HK-2 (cell line): ENCODE measurements at regions not wholly inside any gene's neighbourhood (a gene's known extent, or its start where the extent isn't known, plus 50 kb on each side); places are given as distances from the start of the nearest gene placed in this dataset.
"Not testable (repeated sequence)": the region's sequence is repeated elsewhere in the genome, so short reads cannot be mapped to it uniquely, and the experiment has no call there.

Source experiments
- DNase-seq: peaks from one replicate; pipeline ENCODE4 v3.0.0-alpha.2; 2018; ENCODE audit not compliant: unreplicated experiment

DNA sequence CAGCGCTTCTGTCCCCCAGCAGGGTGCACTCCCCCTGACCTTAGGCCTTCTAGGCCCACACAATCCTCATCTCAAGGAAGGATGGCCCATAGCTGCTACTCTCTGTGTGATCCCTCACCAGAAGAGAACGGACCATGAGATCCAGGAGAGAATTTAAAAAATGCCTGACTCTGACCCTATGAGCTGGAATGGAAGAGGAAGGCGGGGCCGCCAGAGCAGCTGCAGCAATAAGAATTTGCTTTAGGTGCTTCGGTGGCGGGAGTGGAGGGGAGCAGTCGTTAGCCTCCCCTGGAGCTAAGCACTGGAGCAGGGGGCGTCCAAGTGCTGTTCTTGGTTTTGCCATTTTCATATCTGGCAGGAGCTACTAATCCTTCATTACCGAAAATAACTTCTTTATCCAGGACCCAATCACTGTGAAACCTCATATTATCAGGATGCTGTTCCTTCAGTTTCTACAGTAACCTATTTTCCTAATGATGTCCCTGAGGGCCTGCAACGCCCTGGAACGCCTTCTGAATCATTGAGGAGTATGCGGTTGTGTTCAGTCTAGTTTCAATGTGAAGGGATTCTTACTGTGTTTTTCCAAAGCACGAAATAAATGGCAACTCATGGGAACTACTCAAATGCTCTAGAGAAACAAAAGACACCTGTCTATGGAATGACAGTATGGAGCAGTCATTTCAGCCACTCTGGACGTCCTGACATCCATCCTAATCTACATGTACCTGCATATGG is 105.1 kb upstream of the SIX2 start:
- no peak for DNase-seq

DNA sequence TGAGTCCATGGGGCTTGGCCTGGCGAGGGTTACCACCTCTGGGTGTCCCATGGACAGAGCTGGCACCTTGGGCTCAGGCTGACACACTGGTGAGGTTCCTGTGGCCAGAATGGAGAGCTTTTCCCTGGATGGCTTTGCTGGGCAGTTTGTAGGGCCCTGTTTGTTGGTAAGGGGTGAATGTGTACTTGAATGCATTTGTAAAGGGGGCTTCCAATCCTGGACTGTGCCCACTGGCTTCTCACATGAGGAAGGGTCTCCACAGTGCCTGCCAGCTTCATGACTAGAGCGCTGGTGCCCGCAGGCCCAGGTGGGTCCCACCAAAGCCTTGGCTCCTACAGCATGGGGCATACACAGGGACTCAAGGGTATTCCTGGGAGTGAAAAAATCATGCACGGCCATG is 103.5 kb upstream of the SIX2 start:
- DNase-seq, result no peak

DNA sequence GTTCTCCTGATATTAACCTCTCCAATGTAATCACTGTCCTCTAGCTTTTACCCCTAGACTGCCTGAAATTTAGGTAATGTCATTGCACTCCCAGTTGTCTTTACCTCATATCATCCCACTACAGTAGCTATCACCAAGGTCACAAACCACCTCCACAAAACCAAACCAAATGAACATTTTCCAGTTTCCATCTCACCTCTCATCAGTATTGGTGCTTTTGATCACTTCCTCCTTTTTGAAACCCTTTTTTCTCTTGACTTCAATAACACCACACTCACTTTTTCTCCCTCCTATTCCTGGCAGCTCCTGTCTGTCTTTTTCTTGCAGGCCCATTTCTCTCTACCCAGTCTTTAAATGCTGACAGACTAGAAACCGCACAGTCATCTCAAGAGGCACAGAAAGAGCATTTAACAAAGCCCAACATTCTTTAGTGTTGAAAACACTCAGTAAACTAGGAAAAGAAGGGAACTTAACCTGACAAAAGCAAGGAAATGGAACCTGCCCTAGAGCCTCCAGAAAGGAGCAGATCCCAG is 95.9 kb upstream of the SIX2 start:
- DNase-seq, result no peak

DNA sequence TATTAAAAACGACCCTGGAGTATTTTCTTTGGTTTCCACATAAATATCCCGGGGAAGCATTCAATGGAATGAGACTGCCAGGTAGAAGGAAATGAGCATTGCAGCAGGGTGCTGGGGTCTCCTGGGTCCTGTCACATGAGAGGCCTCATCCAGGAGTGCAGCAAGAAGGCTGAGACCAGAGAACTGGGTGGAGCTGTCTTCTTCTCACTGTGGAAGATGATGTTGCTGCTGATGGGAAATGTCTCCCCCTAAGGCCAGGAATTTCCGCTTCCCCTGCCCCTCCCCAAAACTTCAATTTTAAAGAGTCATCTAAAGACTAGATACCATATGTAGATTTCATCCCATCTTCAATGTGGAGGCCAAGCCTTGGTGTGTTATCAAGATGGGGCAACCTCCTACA is 95.2 kb upstream of the SIX2 start:
- DNase-seq, result no peak

DNA sequence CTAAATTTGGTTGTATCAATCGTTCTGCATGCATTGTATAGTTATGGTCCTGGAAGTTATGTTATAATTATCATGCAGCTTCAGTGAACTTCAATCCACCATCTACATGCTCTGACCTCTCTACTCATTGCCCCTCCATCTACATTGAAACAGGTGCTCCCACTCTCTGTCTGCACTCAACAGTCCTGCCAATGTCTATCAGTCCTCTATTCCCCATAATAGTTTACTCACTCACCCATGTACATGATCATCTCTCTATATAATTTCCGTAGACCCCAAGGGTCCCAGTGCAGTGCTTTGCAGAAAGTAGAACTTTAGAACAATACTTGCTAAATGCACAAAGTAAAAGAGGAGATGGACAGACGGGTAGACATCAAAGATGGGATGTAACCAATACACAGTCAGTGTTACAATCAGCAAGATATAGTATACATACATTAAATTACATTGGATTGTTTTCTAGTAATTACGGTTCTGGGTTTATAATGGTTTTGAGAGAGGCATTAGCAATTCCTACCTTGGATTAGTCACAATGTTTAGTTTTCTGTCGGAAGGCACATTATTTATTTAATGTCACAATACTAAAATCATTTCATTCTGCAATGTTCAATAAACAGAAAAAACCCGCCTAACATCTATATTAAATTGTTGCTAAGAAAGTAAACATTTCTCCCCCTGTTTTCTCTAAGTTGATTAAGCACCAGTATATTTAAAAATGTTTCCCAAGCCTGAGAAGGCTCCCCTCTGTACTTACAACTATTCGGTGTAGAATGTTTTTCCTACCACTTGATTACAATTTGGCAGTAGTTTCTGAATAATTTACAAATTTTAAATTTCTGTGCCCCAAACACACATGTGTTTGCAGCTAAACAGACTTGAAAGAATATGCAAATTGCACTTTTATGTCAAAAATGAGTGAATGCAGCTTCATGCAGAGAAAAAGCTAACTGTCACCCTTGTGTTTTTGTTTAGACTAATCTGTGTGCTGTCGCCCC is 94.4 kb upstream of the SIX2 start:
- no peak for DNase-seq

DNA sequence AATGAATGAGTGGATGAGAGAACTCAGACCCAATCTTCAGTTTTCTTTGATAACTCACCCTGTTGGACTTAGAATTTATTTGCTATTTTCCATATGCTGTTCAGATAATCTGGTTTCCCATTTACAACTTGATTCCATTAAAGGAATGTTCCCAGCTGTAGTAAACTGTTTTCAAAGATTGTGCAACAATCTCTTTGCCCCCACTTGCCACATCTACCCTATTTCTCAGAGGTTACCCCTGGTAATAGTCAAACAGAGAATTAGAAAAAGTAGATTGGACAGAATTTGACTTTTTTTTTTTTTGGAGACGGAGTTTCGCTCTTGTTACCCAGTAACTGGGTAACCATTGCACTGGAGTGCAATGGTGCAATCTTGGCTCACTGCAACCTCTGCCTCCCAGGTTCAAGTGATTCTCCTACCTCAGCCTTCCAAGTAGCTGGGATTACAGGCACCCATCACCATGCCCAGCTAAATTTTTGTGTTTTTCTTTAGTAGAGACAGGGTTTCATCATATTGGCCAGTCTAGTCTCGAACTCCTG is 93.4 kb upstream of the SIX2 start:
- no peak for DNase-seq

DNA sequence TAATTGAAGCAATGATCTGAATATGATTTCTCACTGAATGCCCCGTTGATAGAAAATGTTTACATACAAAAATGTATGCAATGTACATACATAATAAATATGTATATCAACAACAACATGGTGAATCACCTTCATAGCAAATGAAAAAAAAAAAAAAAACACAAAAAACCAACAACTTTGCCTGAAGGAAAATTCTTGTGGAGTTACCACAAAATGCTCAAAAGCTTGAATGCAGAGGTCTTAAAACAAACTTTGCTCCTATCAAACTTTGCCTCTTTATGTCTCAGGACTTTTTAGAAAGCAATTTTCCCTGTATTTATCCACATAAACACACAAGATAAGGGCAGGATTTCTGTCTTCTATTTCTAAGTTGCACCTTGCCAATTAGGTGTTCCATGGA is 92.9 kb upstream of the SIX2 start:
- no peak for DNase-seq

DNA sequence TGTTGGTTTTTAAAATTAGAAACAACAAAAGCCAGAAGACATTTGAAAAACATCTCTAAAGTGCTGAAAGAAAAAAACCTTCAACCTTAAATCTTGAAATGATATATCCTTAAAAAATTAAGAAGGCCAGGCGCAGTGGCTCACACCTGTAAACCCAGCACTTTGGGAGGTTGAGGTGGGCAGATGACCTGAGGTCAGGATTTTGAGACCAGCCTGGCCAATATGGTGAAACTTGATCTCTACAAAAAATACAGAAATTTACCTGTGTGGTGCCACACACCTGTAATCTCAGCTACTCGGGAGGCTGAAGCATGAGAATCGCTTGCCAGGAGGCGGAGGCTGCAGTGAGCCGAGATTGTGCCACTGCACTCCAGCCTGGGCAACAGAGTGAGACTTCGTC is 87.7 kb upstream of the SIX2 start:
- no peak for DNase-seq

DNA sequence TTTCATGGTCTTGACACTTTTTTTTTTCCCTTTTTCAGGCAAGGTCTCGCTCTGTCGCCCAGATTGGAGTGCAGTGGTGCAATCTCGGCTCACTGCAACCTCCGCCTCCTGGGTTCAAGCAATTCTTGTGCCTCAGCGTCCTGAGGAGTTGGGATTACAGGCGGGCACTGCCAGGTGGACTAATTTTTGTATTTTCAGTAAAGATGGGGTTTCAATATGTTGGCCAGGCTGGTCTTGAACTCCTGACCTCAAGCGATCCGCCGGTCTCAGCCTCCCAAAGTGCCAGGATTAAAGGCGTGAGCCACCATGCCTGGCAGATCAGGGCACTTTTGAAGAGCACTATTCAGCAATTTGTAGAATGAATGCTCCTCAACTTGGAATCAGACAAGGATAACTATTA is 86.8 kb upstream of the SIX2 start:
- DNase-seq, result not testable (repeated sequence)

DNA sequence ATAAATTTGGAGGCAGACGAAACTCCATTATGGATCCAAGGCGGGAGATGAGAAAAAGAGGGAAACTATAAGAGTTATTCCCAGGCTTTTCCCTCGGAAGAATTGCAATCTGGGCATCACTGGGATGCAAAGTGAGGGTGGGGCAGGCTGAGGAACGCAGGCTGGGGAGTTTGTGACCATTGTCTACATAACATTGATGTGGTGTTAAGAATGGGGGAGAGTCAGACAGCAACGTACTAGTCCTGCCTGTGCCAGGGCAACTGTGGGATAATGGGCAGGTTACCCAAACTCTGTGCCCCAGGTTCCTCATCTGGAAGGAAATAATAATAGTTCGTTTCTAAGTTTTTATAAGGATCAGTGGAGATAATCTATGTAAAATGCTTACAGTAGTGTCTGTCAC is 84.4 kb upstream of the SIX2 start:
- no peak for DNase-seq

DNA sequence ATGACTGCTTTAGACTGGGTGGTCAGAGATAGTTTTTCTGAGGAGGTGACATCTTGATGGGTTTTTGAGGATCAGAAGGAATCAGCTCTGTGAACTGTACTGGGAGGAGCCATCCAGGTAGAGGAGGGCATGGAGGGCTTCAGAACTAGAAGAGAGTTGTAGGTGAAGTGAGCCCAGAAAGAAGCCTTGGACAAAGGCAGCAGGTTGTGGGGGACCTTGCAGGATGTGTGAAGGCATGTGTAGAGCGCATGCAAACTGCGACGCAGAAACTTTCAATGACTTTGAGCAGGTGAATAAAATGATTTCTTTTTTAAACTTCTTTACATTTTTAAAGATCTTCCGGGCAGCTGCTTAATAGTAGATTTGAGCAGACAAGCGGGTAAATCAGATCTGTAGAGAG is 83.9 kb upstream of the SIX2 start:
- DNase-seq, result no peak

DNA sequence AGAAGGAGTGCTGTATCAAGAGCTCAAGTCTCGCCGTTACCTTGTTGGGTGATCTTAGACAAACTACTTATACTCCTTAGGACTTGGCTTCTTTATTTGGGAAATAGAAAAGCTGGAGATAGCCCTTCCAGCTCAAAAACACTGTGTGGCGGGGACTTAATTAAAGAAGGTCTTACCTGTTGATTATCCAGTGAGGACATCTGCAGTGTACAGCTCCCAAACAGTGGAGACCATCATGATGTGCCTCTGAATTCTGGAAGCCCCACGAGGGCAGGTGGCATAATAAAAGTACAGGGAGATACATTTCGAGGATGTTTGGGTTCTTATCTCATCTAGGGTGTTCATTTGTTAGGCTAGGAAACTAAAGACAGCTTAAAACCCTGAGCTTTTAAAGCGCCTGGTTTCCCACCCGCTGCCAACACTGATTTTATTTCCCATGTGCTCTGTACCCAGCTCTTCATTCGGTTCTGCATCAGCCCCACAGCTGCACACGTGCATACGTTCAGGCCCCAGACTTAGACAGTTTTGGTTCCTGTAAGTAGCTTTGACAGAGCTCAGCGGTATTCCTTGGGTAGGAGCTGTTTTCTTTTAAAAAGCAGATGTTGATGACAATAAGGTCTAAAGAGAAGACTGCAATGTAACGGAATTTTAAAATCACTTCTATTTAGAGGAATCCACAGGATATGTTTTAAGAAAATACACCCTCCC is 80.5 kb upstream of the SIX2 start:
- DNase-seq, result no peak

DNA sequence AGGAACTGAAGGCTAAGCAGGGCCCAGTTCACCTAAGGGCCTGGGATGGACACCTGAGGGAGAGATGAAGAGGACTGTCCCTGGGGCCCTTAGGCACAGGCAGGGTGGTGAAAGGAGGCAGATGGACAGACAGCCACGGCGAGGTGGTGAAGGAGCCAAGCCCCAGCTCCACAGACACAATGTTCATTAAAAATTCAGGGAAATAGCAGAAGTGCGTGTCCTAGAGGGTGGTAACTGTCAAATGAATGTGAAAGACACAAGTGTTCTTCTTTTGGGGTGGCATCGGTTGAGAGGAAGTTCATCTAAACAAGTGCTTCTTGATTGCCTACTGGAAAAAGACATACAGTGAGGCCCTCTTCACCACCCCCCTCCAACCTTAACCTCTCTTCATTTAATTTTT is 76.2 kb upstream of the SIX2 start:
- no peak for DNase-seq

DNA sequence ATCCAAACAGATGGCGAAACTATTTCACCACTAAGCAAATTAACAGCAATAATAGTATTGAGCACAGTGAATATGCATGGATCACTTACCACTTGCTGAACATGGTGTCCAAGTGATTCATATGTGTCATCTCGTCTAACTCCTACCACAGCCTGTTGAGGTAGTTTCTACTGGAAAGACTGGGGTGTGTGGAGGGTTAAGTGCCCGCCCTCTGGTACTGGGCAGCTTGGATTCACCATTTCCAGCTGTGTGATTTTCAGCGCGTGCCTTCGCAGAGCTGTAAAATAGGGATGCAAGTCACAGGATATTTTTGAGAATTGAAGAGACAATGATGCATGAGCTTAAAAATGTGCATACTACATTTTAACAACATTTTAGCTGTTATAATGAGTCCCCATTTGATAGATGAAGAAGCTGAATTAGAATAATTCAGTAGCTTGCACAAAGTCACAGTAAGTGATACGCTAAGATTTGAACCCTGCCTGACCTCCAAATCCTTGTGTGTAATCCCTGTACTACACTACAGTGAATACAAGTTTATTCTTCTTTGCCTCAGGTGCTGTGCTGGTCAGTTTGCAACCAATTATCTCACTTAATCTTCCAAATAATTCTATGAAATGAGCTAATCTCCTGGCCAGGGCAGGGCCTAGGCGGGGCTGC is 75.2 kb upstream of the SIX2 start:
- no peak for DNase-seq

DNA sequence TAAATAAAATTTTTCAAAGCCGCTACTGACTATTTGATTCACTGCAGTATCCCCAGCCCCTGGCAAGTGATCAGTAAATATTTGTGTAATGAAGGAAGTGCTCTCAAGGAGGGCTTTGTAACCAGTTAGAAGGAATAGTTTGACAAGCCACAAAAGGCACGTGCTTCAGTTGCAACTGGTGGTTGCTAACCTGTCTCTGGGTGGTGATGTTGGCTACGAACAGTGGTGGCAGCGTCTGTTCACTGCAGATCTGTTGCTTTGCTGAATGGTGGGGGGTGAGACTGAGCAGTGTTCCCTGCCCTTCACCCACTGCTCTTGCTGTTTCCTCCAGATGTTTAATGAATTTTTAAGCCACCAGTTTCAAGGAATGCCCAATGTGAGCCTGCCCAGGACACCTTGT is 73.9 kb upstream of the SIX2 start:
- DNase-seq, result no peak

DNA sequence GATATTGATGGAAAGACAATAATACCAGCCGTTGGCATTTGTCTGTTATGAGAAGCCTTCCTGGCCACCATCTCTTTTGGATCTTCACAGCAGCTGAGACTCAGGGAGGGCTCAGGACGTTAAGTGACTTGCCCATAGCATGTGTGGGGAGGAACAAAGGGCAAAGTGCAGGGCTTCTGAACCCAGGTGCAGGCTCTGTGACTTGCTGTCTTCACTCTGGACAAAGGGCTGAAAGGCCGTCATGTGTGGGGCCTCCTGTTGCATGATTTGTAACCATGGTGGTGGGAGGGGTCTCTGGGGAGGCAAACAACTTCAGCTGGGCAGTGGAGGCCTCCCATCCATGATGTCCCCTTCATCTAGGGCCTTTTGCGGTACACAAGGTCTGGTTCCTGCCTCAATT is 65.5 kb upstream of the SIX2 start:
- DNase-seq, result no peak

DNA sequence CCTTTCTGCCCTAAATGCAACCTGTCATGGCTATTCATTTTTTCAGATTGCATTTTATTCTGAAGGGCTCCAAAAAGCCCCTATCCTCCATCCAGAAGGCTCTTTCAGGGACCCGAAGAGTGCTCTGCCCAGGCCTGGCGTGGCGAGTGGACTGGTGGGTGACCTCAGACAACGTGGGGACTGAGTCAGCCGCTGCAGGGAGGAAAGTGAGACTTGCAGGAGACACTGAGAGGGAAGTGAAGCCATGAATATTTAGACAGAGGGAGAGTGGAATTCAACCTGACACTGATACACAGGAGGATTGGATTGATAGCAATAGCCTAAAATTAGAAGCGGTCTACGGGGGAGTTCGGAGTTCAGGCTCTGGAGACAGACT is 63.6 kb upstream of the SIX2 start:
- no peak for DNase-seq

DNA sequence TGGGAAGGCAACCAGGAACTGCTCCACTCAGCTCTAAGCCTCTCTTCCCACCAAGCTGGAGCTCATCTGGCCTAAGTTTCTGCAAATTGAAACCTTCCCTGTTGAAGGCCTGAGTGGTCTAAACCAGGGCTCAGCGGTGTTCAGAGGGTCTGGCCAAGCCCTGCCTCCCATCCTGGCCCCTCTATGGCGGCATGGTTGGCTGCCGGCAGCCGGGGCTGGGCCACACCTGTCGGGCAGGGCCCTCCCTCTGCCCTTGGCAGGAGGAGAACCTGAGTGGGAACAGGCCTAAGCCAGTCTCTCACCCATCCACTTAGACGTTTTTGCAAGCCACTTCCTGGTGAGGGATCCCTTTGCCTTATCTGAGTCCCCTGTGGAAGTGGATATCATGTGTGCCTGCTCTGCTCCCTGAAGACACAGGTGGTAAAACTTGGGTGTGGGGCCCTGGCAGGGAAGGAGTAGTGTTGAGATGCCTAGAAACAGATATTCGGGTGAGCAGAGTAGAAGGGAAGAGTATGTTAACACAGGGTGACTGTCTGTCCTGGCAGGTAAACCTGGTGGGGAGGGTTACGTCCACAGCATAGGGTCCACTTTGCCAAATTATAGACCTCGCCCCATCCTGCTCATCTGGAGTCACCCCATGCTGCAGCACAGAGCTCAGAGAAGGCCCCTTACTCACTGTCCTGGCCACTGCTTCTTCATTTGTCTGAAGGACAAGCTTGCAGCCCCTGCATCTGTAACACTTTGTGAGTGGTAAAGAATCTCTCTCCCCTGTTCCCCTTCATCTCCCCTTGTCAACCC is 63.0 kb upstream of the SIX2 start:
- DNase-seq, result no peak

DNA sequence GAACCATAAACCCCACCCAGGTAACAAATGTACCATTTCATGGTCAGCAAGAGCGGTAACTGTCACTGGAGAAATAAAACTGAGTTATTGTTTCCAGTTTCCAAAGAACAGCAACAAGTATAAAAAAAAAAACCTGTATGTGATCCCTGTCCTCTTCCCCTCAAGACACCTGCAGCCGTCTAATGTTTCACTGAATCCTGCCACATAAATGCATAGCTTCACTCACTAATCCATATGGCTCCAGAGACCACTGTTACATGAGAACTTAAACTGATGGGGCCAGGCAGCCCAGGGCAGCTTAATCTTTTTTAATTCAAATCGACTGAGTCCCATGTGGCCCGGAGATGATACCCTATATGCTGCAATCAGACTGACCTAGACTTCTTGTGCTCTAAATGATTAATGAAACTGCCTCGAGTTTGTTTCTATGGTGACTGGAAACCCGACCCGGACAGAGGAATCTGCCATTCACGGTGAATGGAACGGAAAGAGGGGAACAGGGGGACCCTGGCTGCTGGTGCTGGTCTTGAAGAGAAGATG is 60.9 kb upstream of the SIX2 start:
- DNase-seq, result no peak

DNA sequence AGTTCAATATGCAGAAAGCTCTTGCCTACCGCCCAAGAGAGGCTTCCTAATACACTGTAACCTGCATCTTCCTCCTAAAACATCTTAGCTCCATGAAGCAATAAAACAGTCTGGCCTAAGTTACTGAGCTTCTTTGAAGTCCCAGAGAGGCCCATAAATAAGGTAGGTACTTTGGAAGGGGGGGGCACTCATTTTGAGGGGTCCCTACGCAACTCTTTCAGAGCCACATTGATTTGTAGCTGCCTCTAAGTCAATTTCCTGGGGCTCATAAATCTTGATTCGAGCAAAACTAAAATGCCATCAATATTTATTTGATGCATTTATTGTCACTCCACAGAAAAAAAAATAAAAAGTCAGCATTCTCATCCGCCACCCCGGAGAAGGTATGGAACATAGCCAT is 60.4 kb upstream of the SIX2 start:
- no peak for DNase-seq
